ENCODE measurements at regions not wholly inside any gene's neighbourhood (a gene's known extent, or its start where the extent isn't known, plus 50 kb on each side); places are given as distances from the start of the nearest gene placed in this dataset.

DNA sequence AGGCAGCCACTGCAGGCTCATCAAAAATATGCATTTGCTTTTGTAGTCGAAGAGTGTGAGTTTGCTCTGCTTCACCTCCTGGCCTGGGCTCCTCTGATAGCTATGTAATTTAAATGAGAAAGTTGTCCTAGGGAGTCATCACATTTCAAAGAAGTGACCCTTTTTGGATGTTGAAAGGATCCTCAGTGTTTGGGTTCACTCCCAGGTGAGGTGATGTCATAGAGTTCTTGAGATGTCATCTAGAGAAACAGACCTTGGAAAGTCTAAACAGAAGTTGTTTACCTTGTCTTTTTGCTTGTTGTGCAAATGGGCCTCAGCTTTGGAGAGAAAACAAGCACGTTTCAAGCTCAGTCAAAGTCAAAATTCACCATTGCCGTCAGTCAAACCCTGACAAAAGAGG lies 92.0 kb upstream of the BARHL2 start:
- TF ChIP-seq, protein P1, sequence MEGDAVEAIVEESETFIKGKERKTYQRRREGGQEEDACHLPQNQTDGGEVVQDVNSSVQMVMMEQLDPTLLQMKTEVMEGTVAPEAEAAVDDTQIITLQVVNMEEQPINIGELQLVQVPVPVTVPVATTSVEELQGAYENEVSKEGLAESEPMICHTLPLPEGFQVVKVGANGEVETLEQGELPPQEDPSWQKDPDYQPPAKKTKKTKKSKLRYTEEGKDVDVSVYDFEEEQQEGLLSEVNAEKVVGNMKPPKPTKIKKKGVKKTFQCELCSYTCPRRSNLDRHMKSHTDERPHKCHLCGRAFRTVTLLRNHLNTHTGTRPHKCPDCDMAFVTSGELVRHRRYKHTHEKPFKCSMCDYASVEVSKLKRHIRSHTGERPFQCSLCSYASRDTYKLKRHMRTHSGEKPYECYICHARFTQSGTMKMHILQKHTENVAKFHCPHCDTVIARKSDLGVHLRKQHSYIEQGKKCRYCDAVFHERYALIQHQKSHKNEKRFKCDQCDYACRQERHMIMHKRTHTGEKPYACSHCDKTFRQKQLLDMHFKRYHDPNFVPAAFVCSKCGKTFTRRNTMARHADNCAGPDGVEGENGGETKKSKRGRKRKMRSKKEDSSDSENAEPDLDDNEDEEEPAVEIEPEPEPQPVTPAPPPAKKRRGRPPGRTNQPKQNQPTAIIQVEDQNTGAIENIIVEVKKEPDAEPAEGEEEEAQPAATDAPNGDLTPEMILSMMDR (IDR thresholded peaks at IDR 0.05) = no peak
- TF ChIP-seq POLR2A (IDR thresholded peaks at IDR 0.05) = no peak

Data from vagina (tissue), 2 donors.